ENCODE measurements at regions not wholly inside any gene's neighbourhood (a gene's known extent, or its start where the extent isn't known, plus 50 kb on each side); places are given as distances from the start of the nearest gene placed in this dataset.
A peak's percentile ranks its signal among the peaks of the same experiment; 100 is the strongest.
"Not testable (repeated sequence)": the region's sequence is repeated elsewhere in the genome, so short reads cannot be mapped to it uniquely, and the experiment has no call there.

DNA sequence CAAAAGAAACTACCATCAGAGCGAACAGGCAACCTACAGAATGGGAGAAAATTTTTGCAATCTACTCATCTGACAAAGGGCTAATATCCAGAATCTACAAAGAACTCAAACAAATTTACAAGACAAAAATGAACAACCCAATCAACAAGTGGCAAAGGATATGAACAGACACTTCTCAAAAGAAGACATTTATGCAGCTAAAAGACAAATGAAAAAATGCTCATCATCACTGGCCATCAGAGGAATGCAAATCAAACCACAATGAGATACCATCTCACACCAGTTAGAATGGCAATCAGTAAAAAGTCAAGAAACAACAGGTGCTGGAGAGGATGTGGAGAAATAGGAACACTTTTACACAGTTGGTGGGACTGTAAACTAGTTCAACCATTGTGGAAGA is 425.0 kb downstream of the NPIPA8 start:
- H3K4me3 ChIP-seq (ENCODE audit: low read depth, low read length); H3K4me1 ChIP-seq (ENCODE audit: control insufficient read depth, insufficient read depth, low read length); H3K9me3 ChIP-seq (ENCODE audit: control insufficient read depth, insufficient read depth, low read depth, low read length); H3K27ac ChIP-seq (ENCODE audit: extremely low read depth, low read depth, low read length); POLR2A ChIA-PET; H3K36me3 ChIP-seq (ENCODE audit: control insufficient read depth in 2 of 2, insufficient read depth in 1 of 2, low read length in 2 of 2); CTCF ChIA-PET: not testable (repeated sequence)
- peak; percentile 62 for TF ChIP-seq SCRT1 (tag by site-specific recombination; IDR thresholded peaks at IDR 0.05; ENCODE audit: borderline replicate concordance)
- peak; percentile 72 for TF ChIP-seq SCRT2 (tag by site-specific recombination; IDR thresholded peaks at IDR 0.05)

DNA sequence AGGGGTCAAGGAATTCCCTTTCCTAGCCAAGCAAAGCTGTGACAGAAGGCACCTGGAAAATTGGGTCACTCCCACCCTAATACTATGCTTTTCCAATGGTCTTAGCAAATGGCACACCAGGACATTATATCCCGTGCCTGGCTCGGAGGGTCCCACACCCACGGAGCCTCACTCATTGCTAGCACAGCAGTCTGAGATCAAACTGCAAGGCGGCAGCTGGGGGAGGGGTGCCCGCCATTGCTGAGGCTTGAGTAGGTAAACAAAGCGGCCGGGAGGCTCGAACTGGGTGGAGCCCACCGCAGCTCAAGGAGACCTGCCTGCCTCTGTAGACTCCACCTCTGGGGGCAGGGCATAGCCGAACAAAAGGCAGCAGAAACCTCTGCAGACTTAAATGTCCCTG is 429.9 kb downstream of the NPIPA8 start:
- H3K27ac ChIP-seq (ENCODE audit: extremely low read depth, low read depth, low read length); POLR2A ChIA-PET; CTCF ChIA-PET; H3K36me3 ChIP-seq (ENCODE audit: control insufficient read depth in 2 of 2, insufficient read depth in 1 of 2, low read length in 2 of 2); H3K4me1 ChIP-seq (ENCODE audit: control insufficient read depth, insufficient read depth, low read length); H3K9me3 ChIP-seq (ENCODE audit: control insufficient read depth, insufficient read depth, low read depth, low read length); H3K4me3 ChIP-seq (ENCODE audit: low read depth, low read length): not testable (repeated sequence)

DNA sequence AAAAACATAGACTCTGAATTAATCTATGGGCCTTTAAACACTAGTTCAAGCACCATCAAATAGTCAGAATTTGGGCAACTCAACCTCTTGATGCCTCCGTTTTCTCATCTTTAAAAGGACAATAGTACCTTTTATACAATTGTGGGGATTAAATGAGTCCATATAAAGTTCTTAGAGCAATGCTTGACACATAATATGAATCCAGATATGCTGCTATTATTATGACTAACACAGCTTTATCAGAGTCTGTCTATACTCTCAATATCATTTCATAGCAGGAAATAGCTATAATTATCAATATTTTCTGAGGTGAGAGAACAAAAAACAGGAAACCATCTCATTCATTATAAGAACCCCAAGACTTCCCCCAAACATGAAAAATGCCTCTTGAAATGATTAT is 430.5 kb upstream of the XYLT1 start:
- POLR2A ChIA-PET = no interaction called here
- H3K36me3 ChIP-seq (ENCODE audit: control insufficient read depth in 2 of 2, insufficient read depth in 1 of 2, low read length in 2 of 2) = no peaks in the 10 kb centered on the region
- H3K27ac ChIP-seq (ENCODE audit: extremely low read depth, low read depth, low read length) = no peak overlapping the region
- no peak overlapping the region for H3K4me3 ChIP-seq (ENCODE audit: low read depth, low read length)
- TF ChIP-seq ZNF660 (tag by site-specific recombination; IDR thresholded peaks at IDR 0.05) = no peak
- no peak for TF ChIP-seq MZF1 (tag by site-specific recombination; IDR thresholded peaks at IDR 0.05; ENCODE audit: borderline replicate concordance)
- no peak for TF ChIP-seq ZNF404 (tag by site-specific recombination; IDR thresholded peaks at IDR 0.05)
- no peak for TF ChIP-seq ZNF366 (tag by site-specific recombination; conservative IDR thresholded peaks at IDR 0.05)
- TF ChIP-seq, protein P1, sequence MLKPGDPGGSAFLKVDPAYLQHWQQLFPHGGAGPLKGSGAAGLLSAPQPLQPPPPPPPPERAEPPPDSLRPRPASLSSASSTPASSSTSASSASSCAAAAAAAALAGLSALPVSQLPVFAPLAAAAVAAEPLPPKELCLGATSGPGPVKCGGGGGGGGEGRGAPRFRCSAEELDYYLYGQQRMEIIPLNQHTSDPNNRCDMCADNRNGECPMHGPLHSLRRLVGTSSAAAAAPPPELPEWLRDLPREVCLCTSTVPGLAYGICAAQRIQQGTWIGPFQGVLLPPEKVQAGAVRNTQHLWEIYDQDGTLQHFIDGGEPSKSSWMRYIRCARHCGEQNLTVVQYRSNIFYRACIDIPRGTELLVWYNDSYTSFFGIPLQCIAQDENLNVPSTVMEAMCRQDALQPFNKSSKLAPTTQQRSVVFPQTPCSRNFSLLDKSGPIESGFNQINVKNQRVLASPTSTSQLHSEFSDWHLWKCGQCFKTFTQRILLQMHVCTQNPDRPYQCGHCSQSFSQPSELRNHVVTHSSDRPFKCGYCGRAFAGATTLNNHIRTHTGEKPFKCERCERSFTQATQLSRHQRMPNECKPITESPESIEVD (tag by site-specific recombination; IDR thresholded peaks at IDR 0.05) = no peak
- no peak for TF ChIP-seq GLI4 (tag by site-specific recombination; IDR thresholded peaks at IDR 0.05)
- CTCF ChIA-PET = interaction anchor here (0.7 kb wide), 1 partner anchor 21 kb away, joined by 3 read pairs; no protein-coding TSS in a partner anchor
- no peaks in the 10 kb centered on the region for H3K9me3 ChIP-seq (ENCODE audit: control insufficient read depth, insufficient read depth, low read depth, low read length)
- H3K4me1 ChIP-seq (ENCODE audit: control insufficient read depth, insufficient read depth, low read length) = no peaks in the 10 kb centered on the region

DNA sequence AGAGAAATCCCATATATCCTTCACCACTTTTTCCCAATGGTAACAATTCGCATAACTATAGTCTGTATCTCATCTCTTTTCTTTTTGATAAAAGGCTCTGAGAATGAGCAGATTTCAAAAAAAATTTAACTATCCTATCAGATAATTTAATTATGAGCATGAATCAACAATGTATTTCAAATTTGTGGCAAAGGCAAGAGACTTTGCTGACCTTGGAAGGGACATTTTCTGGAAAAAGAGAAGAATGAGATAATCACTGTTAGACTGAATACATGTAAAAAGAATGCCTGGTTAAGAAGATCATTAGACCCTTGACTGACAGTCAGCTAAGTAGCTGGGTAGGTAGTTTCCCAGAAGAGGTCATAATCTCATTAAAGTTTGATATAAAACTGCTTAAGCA is 428.4 kb upstream of the XYLT1 start:
- Histone ChIP-seq H3K4me3 (ENCODE audit: low read depth, low read length) (no peak overlapping the region), H3K9me3 (ENCODE audit: control insufficient read depth, insufficient read depth, low read depth, low read length) (no peaks in the 10 kb centered on the region), H3K4me1 (ENCODE audit: control insufficient read depth, insufficient read depth, low read length) (no peaks in the 10 kb centered on the region), H3K27ac (ENCODE audit: extremely low read depth, low read depth, low read length) (no peak overlapping the region), H3K36me3 (ENCODE audit: control insufficient read depth in 2 of 2, insufficient read depth in 1 of 2, low read length in 2 of 2) (no peaks in the 10 kb centered on the region)
- CTCF ChIA-PET = no interaction called here
- POLR2A ChIA-PET = no interaction called here
- TF ChIP-seq, protein P2, sequence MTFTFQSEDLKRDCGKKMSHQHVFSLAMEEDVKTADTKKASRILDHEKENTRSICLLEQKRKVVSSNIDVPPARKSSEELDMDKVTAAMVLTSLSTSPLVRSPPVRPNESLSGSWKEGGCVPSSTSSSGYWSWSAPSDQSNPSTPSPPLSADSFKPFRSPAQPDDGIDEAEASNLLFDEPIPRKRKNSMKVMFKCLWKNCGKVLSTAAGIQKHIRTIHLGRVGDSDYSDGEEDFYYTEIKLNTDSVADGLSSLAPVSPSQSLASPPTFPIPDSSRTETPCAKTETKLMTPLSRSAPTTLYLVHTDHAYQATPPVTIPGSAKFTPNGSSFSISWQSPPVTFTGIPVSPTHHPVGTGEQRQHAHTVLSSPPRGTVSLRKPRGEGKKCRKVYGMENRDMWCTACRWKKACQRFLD (tag by site-specific recombination; IDR thresholded peaks at IDR 0.05) = no peak
- TF ChIP-seq ZNF239 (tag by site-specific recombination; IDR thresholded peaks at IDR 0.05) (no peak), ZNF274 (IDR thresholded peaks at IDR 0.05; ENCODE audit: low read length) (no peak), ZNF274 (tag by site-specific recombination; IDR thresholded peaks at IDR 0.05; ENCODE audit: borderline replicate concordance) (no peak), SP7 (tag by site-specific recombination; IDR thresholded peaks at IDR 0.05) (no peak), ZNF433 (tag by site-specific recombination; IDR thresholded peaks at IDR 0.05; ENCODE audit: low read depth) (no peak), ZNF521 (tag by site-specific recombination; IDR thresholded peaks at IDR 0.05) (no peak), ZNF132 (tag by site-specific recombination; IDR thresholded peaks at IDR 0.05; ENCODE audit: borderline replicate concordance) (no peak), ZNF394 (tag by site-specific recombination; IDR thresholded peaks at IDR 0.05; ENCODE audit: borderline replicate concordance) (no peak), ZNF600 (tag by site-specific recombination; IDR thresholded peaks at IDR 0.05) (no peak), SP3 (tag by site-specific recombination; IDR thresholded peaks at IDR 0.05) (no peak), ZNF202 (tag by site-specific recombination; IDR thresholded peaks at IDR 0.05; ENCODE audit: borderline replicate concordance) (no peak), ZNF571 (tag by site-specific recombination; IDR thresholded peaks at IDR 0.05) (no peak)
- TF ChIP-seq, protein P3, sequence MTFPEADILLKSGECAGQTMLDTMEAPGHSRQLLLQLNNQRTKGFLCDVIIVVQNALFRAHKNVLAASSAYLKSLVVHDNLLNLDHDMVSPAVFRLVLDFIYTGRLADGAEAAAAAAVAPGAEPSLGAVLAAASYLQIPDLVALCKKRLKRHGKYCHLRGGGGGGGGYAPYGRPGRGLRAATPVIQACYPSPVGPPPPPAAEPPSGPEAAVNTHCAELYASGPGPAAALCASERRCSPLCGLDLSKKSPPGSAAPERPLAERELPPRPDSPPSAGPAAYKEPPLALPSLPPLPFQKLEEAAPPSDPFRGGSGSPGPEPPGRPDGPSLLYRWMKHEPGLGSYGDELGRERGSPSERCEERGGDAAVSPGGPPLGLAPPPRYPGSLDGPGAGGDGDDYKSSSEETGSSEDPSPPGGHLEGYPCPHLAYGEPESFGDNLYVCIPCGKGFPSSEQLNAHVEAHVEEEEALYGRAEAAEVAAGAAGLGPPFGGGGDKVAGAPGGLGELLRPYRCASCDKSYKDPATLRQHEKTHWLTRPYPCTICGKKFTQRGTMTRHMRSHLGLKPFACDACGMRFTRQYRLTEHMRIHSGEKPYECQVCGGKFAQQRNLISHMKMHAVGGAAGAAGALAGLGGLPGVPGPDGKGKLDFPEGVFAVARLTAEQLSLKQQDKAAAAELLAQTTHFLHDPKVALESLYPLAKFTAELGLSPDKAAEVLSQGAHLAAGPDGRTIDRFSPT (tag by site-specific recombination; IDR thresholded peaks at IDR 0.05) = no peak
